ENCODE measurements at regions not wholly inside any gene's neighbourhood (a gene's known extent, or its start where the extent isn't known, plus 50 kb on each side); places are given as distances from the start of the nearest gene placed in this dataset.

- no peak for TF ChIP-seq CTCF (conservative IDR thresholded peaks at IDR 0.05)
- H3K27ac ChIP-seq, result no peak overlapping the region
These were observed 436.0 kb upstream of the GRM3 start for GRCh38 chr7:86207740-86208139.

- H3K27ac ChIP-seq, result no peak overlapping the region
- TF ChIP-seq CTCF (conservative IDR thresholded peaks at IDR 0.05), result no peak
These were observed 440.9 kb upstream of the GRM3 start for GRCh38 chr7:86202833-86203232.

- H3K27ac ChIP-seq, result no peak overlapping the region
- TF ChIP-seq CTCF (conservative IDR thresholded peaks at IDR 0.05), result no peak
These were observed 441.9 kb upstream of the GRM3 start for GRCh38 chr7:86201767-86202166.

- no peak for TF ChIP-seq CTCF (conservative IDR thresholded peaks at IDR 0.05)
- H3K27ac ChIP-seq, result no peak overlapping the region
These were observed 443.7 kb upstream of the GRM3 start for GRCh38 chr7:86199881-86200614.

- TF ChIP-seq CTCF (conservative IDR thresholded peaks at IDR 0.05), result no peak
- no peak overlapping the region for H3K27ac ChIP-seq
These were observed 453.4 kb upstream of the GRM3 start for GRCh38 chr7:86190351-86190750.

GRCh38 chr7:86181474-86181873 lies 462.2 kb upstream of the GRM3 start:
- H3K27ac ChIP-seq, result no peak overlapping the region
- TF ChIP-seq CTCF (conservative IDR thresholded peaks at IDR 0.05), result no peak

GRCh38 chr7:86164827-86165226 lies 478.9 kb upstream of the GRM3 start:
- no peak for TF ChIP-seq CTCF (conservative IDR thresholded peaks at IDR 0.05)
- H3K27ac ChIP-seq, result no peak overlapping the region
